ENCODE measurements at regions not wholly inside any gene's neighbourhood (a gene's known extent, or its start where the extent isn't known, plus 50 kb on each side); places are given as distances from the start of the nearest gene placed in this dataset.

- H3K79me2 ChIP-seq (ENCODE audit: insufficient read depth, low read length) = no peaks in the 10 kb centered on the region
- no peaks in the 10 kb centered on the region for H3K36me3 ChIP-seq (ENCODE audit: insufficient read depth, low read length)
- no peak for DNase-seq
- H3K4me3 ChIP-seq (ENCODE audit: low read depth in 1 of 2, low read length in 2 of 2) = no peak overlapping the region
- H4K20me1 ChIP-seq (ENCODE audit: insufficient read depth, low read length) = no peaks in the 10 kb centered on the region
- no peaks in the 10 kb centered on the region for H3K27me3 ChIP-seq (ENCODE audit: insufficient read depth, low read length, poor library complexity)
- H3K9ac ChIP-seq (ENCODE audit: low read depth, low read length) = no peak overlapping the region
- TF ChIP-seq CTCF (IDR thresholded peaks at IDR 0.05; ENCODE audit: borderline replicate concordance, extremely low read depth, low read length, poor library complexity, severe bottlenecking) (no peak), EZH2 (IDR thresholded peaks at IDR 0.05; ENCODE audit: borderline replicate concordance, low read depth, low read length, severe bottlenecking) (no peak)
- peak overlapping the region; percentile 55; the same call in 1 of the 2 replicates for H3K27ac ChIP-seq (ENCODE audit: low read length)
- peaks cover 14% of the 10 kb centered on the region for H3K4me1 ChIP-seq (ENCODE audit: insufficient read depth, low read length)
- H2AFZ ChIP-seq (ENCODE audit: low read depth, low read length) = no peak overlapping the region
- no peaks in the 10 kb centered on the region for H3K9me3 ChIP-seq (ENCODE audit: insufficient read depth, low read length, severe bottlenecking)
- no peak overlapping the region for H3K4me2 ChIP-seq (ENCODE audit: insufficient read depth, low read length)
- peak; percentile 58 for ATAC-seq (ENCODE audit: insufficient read depth, low read depth)
Observed at GRCh38 chr18:76730901-76731300, 91.5 kb upstream of the ZNF236 start.

- H3K36me3 ChIP-seq (ENCODE audit: insufficient read depth, low read length) = no peaks in the 10 kb centered on the region
- no peak overlapping the region for H3K4me3 ChIP-seq (ENCODE audit: low read depth in 1 of 2, low read length in 2 of 2)
- no peak overlapping the region for H3K9ac ChIP-seq (ENCODE audit: low read depth, low read length)
- no peak for TF ChIP-seq CTCF (IDR thresholded peaks at IDR 0.05; ENCODE audit: borderline replicate concordance, extremely low read depth, low read length, poor library complexity, severe bottlenecking)
- no peak for TF ChIP-seq EZH2 (IDR thresholded peaks at IDR 0.05; ENCODE audit: borderline replicate concordance, low read depth, low read length, severe bottlenecking)
- no peak overlapping the region for H2AFZ ChIP-seq (ENCODE audit: low read depth, low read length)
- no peaks in the 10 kb centered on the region for H3K27me3 ChIP-seq (ENCODE audit: insufficient read depth, low read length, poor library complexity)
- ATAC-seq (ENCODE audit: insufficient read depth, low read depth) (no peak), DNase-seq (no peak)
- H3K4me2 ChIP-seq (ENCODE audit: insufficient read depth, low read length) = no peak overlapping the region
- peaks cover 35% of the 10 kb centered on the region for H3K4me1 ChIP-seq (ENCODE audit: insufficient read depth, low read length)
- H4K20me1 ChIP-seq (ENCODE audit: insufficient read depth, low read length) = no peaks in the 10 kb centered on the region
- H3K27ac ChIP-seq (ENCODE audit: low read length) = no peak overlapping the region
- no peaks in the 10 kb centered on the region for H3K9me3 ChIP-seq (ENCODE audit: insufficient read depth, low read length, severe bottlenecking)
- no peaks in the 10 kb centered on the region for H3K79me2 ChIP-seq (ENCODE audit: insufficient read depth, low read length)
Observed at GRCh38 chr18:76727589-76727988, 94.8 kb upstream of the ZNF236 start.

GRCh38 chr18:76725445-76725844 lies 96.9 kb upstream of the ZNF236 start:
- Histone ChIP-seq H3K36me3 (ENCODE audit: insufficient read depth, low read length) (no peaks in the 10 kb centered on the region), H3K4me2 (ENCODE audit: insufficient read depth, low read length) (no peak overlapping the region), H3K9me3 (ENCODE audit: insufficient read depth, low read length, severe bottlenecking) (no peaks in the 10 kb centered on the region), H3K4me1 (ENCODE audit: insufficient read depth, low read length) (peaks cover 43% of the 10 kb centered on the region), H3K27ac (ENCODE audit: low read length) (no peak overlapping the region), H3K9ac (ENCODE audit: low read depth, low read length) (no peak overlapping the region), H4K20me1 (ENCODE audit: insufficient read depth, low read length) (no peaks in the 10 kb centered on the region), H2AFZ (ENCODE audit: low read depth, low read length) (no peak overlapping the region), H3K79me2 (ENCODE audit: insufficient read depth, low read length) (no peaks in the 10 kb centered on the region), H3K27me3 (ENCODE audit: insufficient read depth, low read length, poor library complexity) (no peaks in the 10 kb centered on the region), H3K4me3 (ENCODE audit: low read depth in 1 of 2, low read length in 2 of 2) (no peak overlapping the region)
- TF ChIP-seq CTCF (IDR thresholded peaks at IDR 0.05; ENCODE audit: borderline replicate concordance, extremely low read depth, low read length, poor library complexity, severe bottlenecking) (no peak), EZH2 (IDR thresholded peaks at IDR 0.05; ENCODE audit: borderline replicate concordance, low read depth, low read length, severe bottlenecking) (no peak)
- DNase-seq (no peak), ATAC-seq (ENCODE audit: insufficient read depth, low read depth) (no peak)

All from DND-41 (cell line).